Neural cell (in vitro differentiated cells): ENCODE measurements at regions not wholly inside any gene's neighbourhood (a gene's known extent, or its start where the extent isn't known, plus 50 kb on each side); places are given as distances from the start of the nearest gene placed in this dataset.

Source experiments
- H2AFZ ChIP-seq: fragments of 200-600, 300-800 bp; sonication (generic), shearing (Covaris generic); 2 replicates; pipeline ENCODE4 v1.6.0; 2014; ENCODE audit warnings: low read depth, mild to moderate bottlenecking, antibody characterized with exemption, low read length, moderate library complexity
- H3F3A ChIP-seq: fragments of 200-600 bp; shearing (Covaris generic); 2 replicates; pipeline ENCODE4 v1.6.1; 2016; ENCODE audit warnings: mild to moderate bottlenecking, moderate library complexity, mixed read lengths, antibody characterized with exemption, low read length; ENCODE audit not compliant: insufficient read depth, poor library complexity, severe bottlenecking
- H3K27ac ChIP-seq: fragments of 200-600, 300-800 bp; sonication (generic), shearing (Covaris generic); 2 replicates; pipeline ENCODE4 v1.5.1; 2014; ENCODE audit warnings: mild to moderate bottlenecking, low read length, moderate library complexity
- H3K27me3 ChIP-seq: fragments of 300-800, 200-600 bp; sonication (generic), shearing (Covaris generic); 2 replicates; pipeline ENCODE4 v1.6.0; 2014; ENCODE audit warnings: mild to moderate bottlenecking, low read depth, low read length, moderate library complexity; ENCODE audit not compliant: insufficient read depth
- H3K36me3 ChIP-seq: fragments of 300-800, 200-600 bp; sonication (generic), shearing (Covaris generic); 2 replicates; pipeline ENCODE4 v1.5.1; 2014; ENCODE audit warnings: mild to moderate bottlenecking, antibody characterized with exemption, low read length, moderate library complexity; ENCODE audit not compliant: insufficient read depth
- H3K4me2 ChIP-seq: fragments of 300-800, 200-600 bp; sonication (generic), shearing (Covaris generic); 2 replicates; pipeline ENCODE4 v1.6.0; 2014; ENCODE audit warnings: mild to moderate bottlenecking, low read length
- H3K4me3 ChIP-seq: fragments of 300-800, 200-600 bp; sonication (generic), shearing (Covaris generic); 2 replicates; pipeline ENCODE4 v1.5.1; 2014; ENCODE audit warnings: mild to moderate bottlenecking, low read length, moderate library complexity
- H3K79me2 ChIP-seq: fragments of 200-600 bp; shearing (Covaris generic); replicated peaks from 2 replicates; pipeline ENCODE4 v1.6.0; 2014; ENCODE audit warnings: mild to moderate bottlenecking, low read length, moderate library complexity; ENCODE audit not compliant: insufficient read depth
- H3K9ac ChIP-seq: fragments of 300-800, 200-600 bp; sonication (generic), shearing (Covaris generic); 2 replicates; pipeline ENCODE4 v1.6.1; 2016; ENCODE audit warnings: mild to moderate bottlenecking, low read length, mixed read lengths
- H3K9me2 ChIP-seq: fragments of 200-600 bp; shearing (Covaris generic); 2 replicates; pipeline ENCODE4 v1.6.1; 2016; ENCODE audit warnings: mild to moderate bottlenecking, low read length, mixed read lengths; ENCODE audit not compliant: insufficient read depth
- H3K9me3 ChIP-seq: fragments of 200-600, 300-800 bp; sonication (generic), shearing (Covaris generic); 2 replicates; pipeline ENCODE4 v1.6.1; 2016; ENCODE audit warnings: mild to moderate bottlenecking, mixed run types, low read length, moderate library complexity, mixed read lengths
- H4K20me1 ChIP-seq: fragments of 200-600 bp; shearing (Covaris generic); 2 replicates; pipeline ENCODE4 v1.6.1; 2016; ENCODE audit warnings: mild to moderate bottlenecking, mixed run types; ENCODE audit not compliant: insufficient read depth
- EP300 ChIP-seq: fragments of 450-650 bp; conservative IDR thresholded peaks from 2 replicates; pipeline ENCODE4 v1.6.1; 2014; ENCODE audit warnings: antibody characterized with exemption, mild to moderate bottlenecking, moderate library complexity; ENCODE audit not compliant: poor library complexity, severe bottlenecking
- EZH2 ChIP-seq: fragments of 200-600, 300-800 bp; shearing (Covaris generic), sonication (generic); IDR thresholded peaks from 2 replicates; pipeline ENCODE4 v1.6.1; 2014; ENCODE audit warnings: antibody characterized with exemption, low read length, borderline replicate concordance, mild to moderate bottlenecking; ENCODE audit not compliant: insufficient read depth, poor library complexity, severe bottlenecking
- MXI1 ChIP-seq: fragments of 450-650 bp; conservative IDR thresholded peaks from 2 replicates; pipeline ENCODE4 v1.6.1; 2014; ENCODE audit warnings: antibody characterized with exemption, mild to moderate bottlenecking; ENCODE audit not compliant: poor library complexity, severe bottlenecking
- POLR2AphosphoS5 ChIP-seq: IDR thresholded peaks from 2 replicates; pipeline ENCODE4 v1.6.1; 2012
- RAD21 ChIP-seq: fragments of 450-650 bp; conservative IDR thresholded peaks from 2 replicates; pipeline ENCODE4 v1.6.1; 2014; ENCODE audit warnings: antibody characterized with exemption, mild to moderate bottlenecking, moderate library complexity
- SMC3 ChIP-seq: fragments of 450-650 bp; conservative IDR thresholded peaks from 2 replicates; pipeline ENCODE4 v1.6.1; 2014; ENCODE audit warnings: antibody characterized with exemption, mild to moderate bottlenecking, moderate library complexity; ENCODE audit not compliant: poor library complexity
- TAF1 ChIP-seq: IDR thresholded peaks from 2 replicates; pipeline ENCODE4 v1.6.1; 2012; ENCODE audit warnings: low read depth
- TF ChIP-seq, protein P1 (sequence below): fragments of 450-650 bp; IDR thresholded peaks from 2 replicates; pipeline ENCODE4 v1.5.1; 2014; ENCODE audit warnings: antibody characterized with exemption, mild to moderate bottlenecking, moderate library complexity; ENCODE audit not compliant: poor library complexity, severe bottlenecking
- TF ChIP-seq, protein P2 (sequence below): IDR thresholded peaks from 2 replicates; pipeline ENCODE4 v1.6.1; 2012; ENCODE audit warnings: borderline replicate concordance

DNA sequence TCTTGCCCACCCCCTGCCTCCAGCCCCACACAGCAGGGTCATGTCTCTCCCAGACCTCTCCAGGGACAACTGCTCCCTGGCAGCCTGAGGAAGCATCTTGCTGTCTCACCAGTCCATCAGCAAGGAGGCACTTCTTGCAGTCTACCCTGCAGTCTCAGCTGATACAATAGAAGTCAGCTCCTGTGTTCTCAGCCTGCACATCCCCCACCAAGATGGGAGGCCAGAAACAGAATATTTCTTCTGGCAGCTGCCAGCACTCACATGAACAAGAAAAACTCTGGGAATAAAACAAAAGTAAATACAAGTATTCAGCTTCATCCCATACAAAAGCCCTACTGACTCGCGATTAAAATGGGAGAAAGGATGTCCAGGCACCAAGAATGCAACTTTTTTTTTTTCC lies 457.4 kb upstream of the PROK2 start:
- Histone ChIP-seq H3K36me3 (no peaks in the 10 kb centered on the region), H3K4me3 (no peak overlapping the region), H2AFZ (no peak overlapping the region), H3K79me2 (no peaks in the 10 kb centered on the region), H3K4me2 (no peak overlapping the region), H3K9ac (no peak overlapping the region), H3F3A (no peaks in the 10 kb centered on the region), H3K9me2 (no peaks in the 10 kb centered on the region), H4K20me1 (no peaks in the 10 kb centered on the region), H3K27ac (no peak overlapping the region), H3K9me3 (no peaks in the 10 kb centered on the region), H3K27me3 (no peaks in the 10 kb centered on the region)
- TF ChIP-seq TAF1 (no peak), EP300 (no peak), RAD21 (no peak), POLR2AphosphoS5 (no peak), SMC3 (no peak)
- TF ChIP-seq, protein P1, sequence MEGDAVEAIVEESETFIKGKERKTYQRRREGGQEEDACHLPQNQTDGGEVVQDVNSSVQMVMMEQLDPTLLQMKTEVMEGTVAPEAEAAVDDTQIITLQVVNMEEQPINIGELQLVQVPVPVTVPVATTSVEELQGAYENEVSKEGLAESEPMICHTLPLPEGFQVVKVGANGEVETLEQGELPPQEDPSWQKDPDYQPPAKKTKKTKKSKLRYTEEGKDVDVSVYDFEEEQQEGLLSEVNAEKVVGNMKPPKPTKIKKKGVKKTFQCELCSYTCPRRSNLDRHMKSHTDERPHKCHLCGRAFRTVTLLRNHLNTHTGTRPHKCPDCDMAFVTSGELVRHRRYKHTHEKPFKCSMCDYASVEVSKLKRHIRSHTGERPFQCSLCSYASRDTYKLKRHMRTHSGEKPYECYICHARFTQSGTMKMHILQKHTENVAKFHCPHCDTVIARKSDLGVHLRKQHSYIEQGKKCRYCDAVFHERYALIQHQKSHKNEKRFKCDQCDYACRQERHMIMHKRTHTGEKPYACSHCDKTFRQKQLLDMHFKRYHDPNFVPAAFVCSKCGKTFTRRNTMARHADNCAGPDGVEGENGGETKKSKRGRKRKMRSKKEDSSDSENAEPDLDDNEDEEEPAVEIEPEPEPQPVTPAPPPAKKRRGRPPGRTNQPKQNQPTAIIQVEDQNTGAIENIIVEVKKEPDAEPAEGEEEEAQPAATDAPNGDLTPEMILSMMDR, result no peak

GRCh38 chr3:72241525-72241924 lies 456.6 kb upstream of the PROK2 start:
- Histone ChIP-seq H3K9me3 (no peaks in the 10 kb centered on the region), H3F3A (no peaks in the 10 kb centered on the region), H3K36me3 (no peaks in the 10 kb centered on the region), H3K4me2 (no peak overlapping the region), H3K9me2 (no peaks in the 10 kb centered on the region), H3K27ac (no peak overlapping the region), H3K27me3 (no peaks in the 10 kb centered on the region), H2AFZ (no peak overlapping the region), H3K9ac (no peak overlapping the region), H4K20me1 (no peaks in the 10 kb centered on the region), H3K4me3 (no peak overlapping the region), H3K79me2 (no peaks in the 10 kb centered on the region)
- no peak for TF ChIP-seq POLR2AphosphoS5
- TF ChIP-seq, protein P2, sequence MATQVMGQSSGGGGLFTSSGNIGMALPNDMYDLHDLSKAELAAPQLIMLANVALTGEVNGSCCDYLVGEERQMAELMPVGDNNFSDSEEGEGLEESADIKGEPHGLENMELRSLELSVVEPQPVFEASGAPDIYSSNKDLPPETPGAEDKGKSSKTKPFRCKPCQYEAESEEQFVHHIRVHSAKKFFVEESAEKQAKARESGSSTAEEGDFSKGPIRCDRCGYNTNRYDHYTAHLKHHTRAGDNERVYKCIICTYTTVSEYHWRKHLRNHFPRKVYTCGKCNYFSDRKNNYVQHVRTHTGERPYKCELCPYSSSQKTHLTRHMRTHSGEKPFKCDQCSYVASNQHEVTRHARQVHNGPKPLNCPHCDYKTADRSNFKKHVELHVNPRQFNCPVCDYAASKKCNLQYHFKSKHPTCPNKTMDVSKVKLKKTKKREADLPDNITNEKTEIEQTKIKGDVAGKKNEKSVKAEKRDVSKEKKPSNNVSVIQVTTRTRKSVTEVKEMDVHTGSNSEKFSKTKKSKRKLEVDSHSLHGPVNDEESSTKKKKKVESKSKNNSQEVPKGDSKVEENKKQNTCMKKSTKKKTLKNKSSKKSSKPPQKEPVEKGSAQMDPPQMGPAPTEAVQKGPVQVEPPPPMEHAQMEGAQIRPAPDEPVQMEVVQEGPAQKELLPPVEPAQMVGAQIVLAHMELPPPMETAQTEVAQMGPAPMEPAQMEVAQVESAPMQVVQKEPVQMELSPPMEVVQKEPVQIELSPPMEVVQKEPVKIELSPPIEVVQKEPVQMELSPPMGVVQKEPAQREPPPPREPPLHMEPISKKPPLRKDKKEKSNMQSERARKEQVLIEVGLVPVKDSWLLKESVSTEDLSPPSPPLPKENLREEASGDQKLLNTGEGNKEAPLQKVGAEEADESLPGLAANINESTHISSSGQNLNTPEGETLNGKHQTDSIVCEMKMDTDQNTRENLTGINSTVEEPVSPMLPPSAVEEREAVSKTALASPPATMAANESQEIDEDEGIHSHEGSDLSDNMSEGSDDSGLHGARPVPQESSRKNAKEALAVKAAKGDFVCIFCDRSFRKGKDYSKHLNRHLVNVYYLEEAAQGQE, result no peak
- no peak for TF ChIP-seq RAD21
- no peak for TF ChIP-seq EP300
- TF ChIP-seq SMC3, result no peak
- TF ChIP-seq MXI1, result no peak
- TF ChIP-seq EZH2, result no peak
- TF ChIP-seq, protein P1, result no peak
- TF ChIP-seq TAF1, result no peak
